HepG2 (cell line): ENCODE measurements at regions not wholly inside any gene's neighbourhood (a gene's known extent, or its start where the extent isn't known, plus 50 kb on each side); places are given as distances from the start of the nearest gene placed in this dataset.

Experiments used
- EHMT2 ChIP-seq: fragments of 200-600 bp; sonication (generic); IDR thresholded peaks from 2 replicates; pipeline ENCODE4 v1.7.0; 2017; ENCODE audit warnings: antibody characterized with exemption, low read depth, low read length, borderline replicate concordance
- ZNF101 ChIP-seq: sonication (generic); formaldehyde crosslinking; IDR thresholded peaks from 2 replicates; pipeline ENCODE4 v1.4.0; 2020; ENCODE audit warnings: mild to moderate bottlenecking, low read depth, missing genetic modification reagents, borderline replicate concordance
- ZSCAN31 ChIP-seq: sonication (generic); formaldehyde crosslinking; IDR thresholded peaks from 2 replicates; pipeline ENCODE4 v1.5.0; 2020; ENCODE audit warnings: low read depth, mild to moderate bottlenecking, missing genetic modification reagents

DNA sequence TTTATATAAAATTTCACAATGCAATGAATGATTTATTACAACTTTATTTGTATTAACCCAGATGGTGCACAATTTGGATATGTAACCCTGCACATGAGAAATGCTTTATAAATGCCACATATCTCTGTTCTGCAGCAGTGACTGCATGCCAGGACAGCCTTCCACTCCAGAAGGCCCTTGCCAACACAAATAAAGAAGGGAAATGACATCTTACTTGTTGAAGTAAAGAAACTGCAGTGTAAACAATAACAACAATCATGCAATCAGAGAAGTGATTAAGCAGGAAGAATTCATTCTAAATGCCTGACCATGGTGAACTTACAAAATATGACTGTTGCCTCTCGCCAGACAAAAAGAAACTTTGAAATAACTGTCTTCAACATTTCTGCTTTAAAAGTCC, 129.9 kb upstream of the CHST9 start:
- TF ChIP-seq ZSCAN31 (no peak), EHMT2 (no peak), ZNF101 (CRISPR knock-in tag) (no peak)
